Liver (tissue), 8 donors: ENCODE measurements at regions not wholly inside any gene's neighbourhood (a gene's known extent, or its start where the extent isn't known, plus 50 kb on each side); places are given as distances from the start of the nearest gene placed in this dataset.

Experiments used
- DNase-seq: peaks from one replicate; pipeline ENCODE4 v3.0.0-alpha.2; 2017; ENCODE audit warnings: low spot score
- H3K27ac ChIP-seq, 2 donors: one replicate each; pipeline ENCODE4 v1.7.0; 2013; ENCODE audit warnings: inconsistent platforms in 2 of 2, low read length in 2 of 2, control low read depth in 1 of 2, low read depth in 1 of 2, mild to moderate bottlenecking in 1 of 2
- H3K27me3 ChIP-seq, 4 donors: one replicate each; pipeline versions ENCODE4 v1.6.1 to v1.7.0; 2013; ENCODE audit warnings: low read length in 3 of 4, inconsistent platforms in 1 of 4, mild to moderate bottlenecking in 1 of 4, moderate library complexity in 1 of 4; ENCODE audit not compliant: control insufficient read depth in 4 of 4, insufficient read depth in 4 of 4
- H3K36me3 ChIP-seq, 4 donors: one replicate each; pipeline versions ENCODE4 v1.6.1 to v1.7.0; 2013; ENCODE audit warnings: low read length in 3 of 4, mild to moderate bottlenecking in 3 of 4, low read depth in 1 of 4, moderate library complexity in 1 of 4; ENCODE audit not compliant: control insufficient read depth in 4 of 4, insufficient read depth in 3 of 4
- H3K4me1 ChIP-seq, 4 donors: one replicate each; pipeline versions ENCODE4 v1.6.1 to v1.7.0; 2013; ENCODE audit warnings: low read length in 3 of 4, mild to moderate bottlenecking in 3 of 4, moderate library complexity in 1 of 4; ENCODE audit not compliant: control insufficient read depth in 4 of 4, insufficient read depth in 4 of 4
- H3K4me3 ChIP-seq, 3 donors: one replicate each; pipeline versions ENCODE4 v1.6.1 to v1.7.0; 2013; ENCODE audit warnings: low read length in 3 of 3, control low read depth in 1 of 3, low read depth in 1 of 3, mild to moderate bottlenecking in 1 of 3
- H3K9ac ChIP-seq, 2 donors: one replicate each; pipeline ENCODE4 v1.7.0; 2013; ENCODE audit warnings: low read length in 2 of 2, mild to moderate bottlenecking in 2 of 2, moderate library complexity in 2 of 2, control low read depth in 1 of 2, low read depth in 1 of 2
- H3K9me3 ChIP-seq, 4 donors: one replicate each; pipeline versions ENCODE4 v1.6.1 to v1.7.0; 2013; ENCODE audit warnings: low read length in 3 of 4; ENCODE audit not compliant: control insufficient read depth in 4 of 4
- CTCF ChIP-seq: fragments of 150-350 bp; IDR thresholded peaks from 2 replicates; pipeline ENCODE4 v1.5.1; 2017; ENCODE audit warnings: improper control_type of control experiment, low read depth, low read length; ENCODE audit not compliant: missing input control
- MAX ChIP-seq: IDR thresholded peaks from 2 replicates; pipeline ENCODE4 v1.6.1; 2016; ENCODE audit warnings: antibody characterized with exemption
- RAD21 ChIP-seq, 2 donors: IDR thresholded peaks; 2 replicates each; pipeline ENCODE4 v1.6.1; 2016; ENCODE audit warnings: antibody characterized with exemption in 2 of 2, mild to moderate bottlenecking in 2 of 2
- REST ChIP-seq: IDR thresholded peaks from 2 replicates; pipeline ENCODE4 v1.6.1; 2016; ENCODE audit warnings: antibody characterized with exemption, mild to moderate bottlenecking
- ZBTB33 ChIP-seq: IDR thresholded peaks from 2 replicates; pipeline ENCODE4 v1.6.1; 2016; ENCODE audit warnings: antibody characterized with exemption
- WGBS: extraction: QIAGEN DNeasy Blood & Tissue Kit; methylation state at CpG from one replicate; pipeline ENCODE4 v1.1.7; 2013; 5-methylcytosine and 5-hydroxymethylcytosine counted together
- donor health status: healthy.
- donor health status: healthy.
- donor health status: healthy.
- donor health status: healthy.
- donor health status: healthy.

- H3K27me3 ChIP-seq, result no peaks in the 10 kb centered on the region
- TF ChIP-seq RAD21 (IDR thresholded peaks at IDR 0.05) (peak; percentile 78 to 85), CTCF (peak; percentile 43), REST (no peak)
- no peak overlapping the region for H3K9ac ChIP-seq
- H3K36me3 ChIP-seq, result no peaks in the 10 kb centered on the region
- H3K27ac ChIP-seq, result no peak overlapping the region
- H3K4me3 ChIP-seq, result no peak overlapping the region
- peaks cover 0 to 6% (median 0%) of the 10 kb centered on the region in 4 donors for H3K9me3 ChIP-seq
- DNase-seq, result no peak
- 82% methylated on average over 4 of the region's 4 CpGs for WGBS
- H3K4me1 ChIP-seq, result no peaks in the 10 kb centered on the region
These were observed 415.4 kb downstream of the TTLL7 start for GRCh38 chr1:83583351-83584014.

GRCh38 chr1:83581747-83582146, 417.2 kb downstream of the TTLL7 start:
- 94% methylated on average over 8 of the region's 8 CpGs for WGBS
- DNase-seq, result no peak
- TF ChIP-seq CTCF (no peak), MAX (no peak), ZBTB33 (no peak)

More at GRCh38 chr1:83581747-83582146, 417.2 kb downstream of the TTLL7 start:
- H3K27me3 ChIP-seq, result no peaks in the 10 kb centered on the region
- no peaks in the 10 kb centered on the region for H3K36me3 ChIP-seq
- no peak overlapping the region for H3K9ac ChIP-seq
- H3K4me3 ChIP-seq, result peak overlapping the region in 1 of 3 donors; percentile 14
- H3K27ac ChIP-seq, result no peak overlapping the region
- H3K9me3 ChIP-seq, result peaks cover 0 to 6% (median 0%) of the 10 kb centered on the region in 4 donors
- no peaks in the 10 kb centered on the region for H3K4me1 ChIP-seq
